Motor neuron (in vitro differentiated cells): ENCODE measurements at regions not wholly inside any gene's neighbourhood (a gene's known extent, or its start where the extent isn't known, plus 50 kb on each side); places are given as distances from the start of the nearest gene placed in this dataset.
A peak's percentile ranks its signal among the peaks of the same experiment; 100 is the strongest.

Source experiments
- ATAC-seq, 8 experiments: fragments of 200-7000 bp; cut with Tn5 transposase; replicated peaks in 6 of 8; 2 replicates each; pipeline ENCODE4 v1.8.0; 2021; ENCODE audit warnings: mild to moderate bottlenecking in 8 of 8, moderate library complexity in 8 of 8
- H3K27ac ChIP-seq, 2 donors: fragments of 250-450 bp; sonication (Bioruptor Pico); 2 replicates each; pipeline ENCODE4 v1.9.0; 2021; ENCODE audit warnings: antibody characterized with exemption in 2 of 2, mild to moderate bottlenecking in 2 of 2, moderate library complexity in 1 of 2
- H3K4me1 ChIP-seq, 2 donors: fragments of 250-450 bp; sonication (Bioruptor Pico); replicated peaks in 1 of 2; 2 replicates each; pipeline ENCODE4 v1.6.1; 2021; ENCODE audit warnings: antibody characterized with exemption in 2 of 2, mild to moderate bottlenecking in 2 of 2, moderate library complexity in 1 of 2
- H3K4me3 ChIP-seq, 5 donors: fragments of 250-450 bp; sonication (Bioruptor Pico); 2 replicates each; pipeline ENCODE4 v1.9.0; 2021; ENCODE audit warnings: antibody characterized with exemption in 5 of 5, mild to moderate bottlenecking in 5 of 5, moderate library complexity in 4 of 5
- WGBS, 10 experiments: fragments of 450-650 bp; shearing (Covaris generic); methylation state at CpG; one replicate each; pipeline ENCODE4 v1.0.0; 2022; 5-methylcytosine and 5-hydroxymethylcytosine counted together
- in situ Hi-C, 9 experiments: fragments of 400-800 bp; cut with MboI; loops; one replicate each; pipeline ENCODE4 v1.15.0; 2021; ENCODE audit warnings: low sequenced_read_pairs in 9 of 9, low pct_unique_long_range_greater_than_20kb in 2 of 9; ENCODE audit not compliant: unreplicated experiment in 9 of 9

- WGBS, 10 experiments: 0 to 92% (median 86%) methylated on average over 1 of the region's 1 CpG; no CpG with 5 or more reads in 6 of the 10 experiments
- H3K4me3 ChIP-seq: no peak overlapping the region
- ATAC-seq: peak in 3 of 8 experiments; percentile 88 to 94 (median 92)
- in situ Hi-C loops: no loop called here
- no peak overlapping the region for H3K27ac ChIP-seq
- no peaks in the 10 kb centered on the region for H3K4me1 ChIP-seq
Observed at GRCh38 chr1:55997536-55997935, 581.8 kb downstream of the PLPP3 start.

DNA sequence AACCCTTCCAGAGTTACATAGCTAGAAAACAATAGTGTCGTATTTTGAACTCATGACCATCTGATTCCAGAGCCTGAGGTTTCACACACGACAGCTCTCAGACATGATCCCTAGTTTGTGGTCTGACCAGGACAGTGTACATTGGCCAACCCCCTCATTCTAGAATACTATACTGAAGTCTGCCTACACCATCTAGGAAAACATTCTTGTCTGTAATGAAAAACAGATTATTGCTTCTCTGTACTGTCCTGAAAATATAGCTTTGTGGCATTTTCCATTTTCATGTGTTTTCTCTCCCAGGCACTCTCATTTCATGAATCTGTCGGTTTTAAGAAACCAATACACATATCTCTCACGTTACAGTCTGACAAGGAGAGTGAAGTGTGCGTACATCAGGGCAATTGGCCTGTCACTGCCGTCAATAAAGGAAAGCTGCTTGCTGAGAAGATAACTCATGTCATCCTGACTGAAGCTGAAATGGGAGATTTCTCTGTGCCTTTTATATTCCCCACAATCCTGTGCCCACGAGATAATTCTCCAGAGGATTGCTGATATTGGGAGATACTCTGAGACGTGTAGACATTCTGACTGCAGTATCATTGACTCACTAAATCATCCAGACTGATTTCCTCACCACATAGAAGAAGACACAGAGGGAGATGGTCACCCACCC is 585.6 kb downstream of the PLPP3 start:
- H3K4me1 ChIP-seq: peaks cover 0 to 8% of the 10 kb centered on the region in 2 donors
- no peak overlapping the region for H3K4me3 ChIP-seq
- in situ Hi-C loops: no loop called here
- WGBS, 10 experiments: 60 to 93% (median 77%) methylated on average over 2 to 8 of the region's 8 CpGs
- no peak overlapping the region for H3K27ac ChIP-seq
- ATAC-seq: peak in 1 of 8 experiments; percentile 21

GRCh38 chr1:55990007-55990406 is 589.4 kb downstream of the PLPP3 start:
- peak in 7 of 8 experiments; percentile 62 to 95 (median 69) for ATAC-seq
- in situ Hi-C loops: no loop called here
- 4 to 100% (median 59%) methylated on average over 1 to 3 of the region's 3 CpGs; no CpG with 5 or more reads in 1 of the 10 experiments for WGBS, 10 experiments

GRCh38 chr1:55988963-55989452 is 590.4 kb downstream of the PLPP3 start:
- Histone ChIP-seq H3K27ac (no peak overlapping the region), H3K4me3 (no peak overlapping the region), H3K4me1 (peaks cover 0 to 8% of the 10 kb centered on the region in 2 donors)
- whole genome bisulfite sequencing, 10 experiments: 0 to 100% (median 90%) methylated on average over 1 of the region's 1 CpG; no CpG with 5 or more reads in 3 of the 10 experiments
- no peak for ATAC-seq
- in situ Hi-C loops: no loop called here

More at GRCh38 chr1:55990007-55990406, 589.4 kb downstream of the PLPP3 start:
- Histone ChIP-seq H3K4me3 (no peak overlapping the region), H3K27ac (peak overlapping the region in 1 of 2 donors; percentile 59), H3K4me1 (peaks cover 0 to 8% of the 10 kb centered on the region in 2 donors)

- WGBS, 10 experiments: 33 to 100% (median 90%) methylated on average over 1 to 4 of the region's 4 CpGs; no CpG with 5 or more reads in 2 of the 10 experiments
Observed at GRCh38 chr1:55987491-55988249, 591.7 kb downstream of the PLPP3 start.

GRCh38 chr1:55986003-55986402 is 593.4 kb downstream of the PLPP3 start:
- H3K4me3 ChIP-seq: no peak overlapping the region
- ATAC-seq: no peak
- peaks cover 0 to 8% of the 10 kb centered on the region in 2 donors for H3K4me1 ChIP-seq
- WGBS, 10 experiments: 40 to 100% (median 100%) methylated on average over 1 of the region's 1 CpG; no CpG with 5 or more reads in 2 of the 10 experiments
- H3K27ac ChIP-seq: no peak overlapping the region
- in situ Hi-C loops: no loop called here

More at GRCh38 chr1:55987491-55988249, 591.7 kb downstream of the PLPP3 start:
- in situ Hi-C loops: no loop called here
- Histone ChIP-seq H3K27ac (no peak overlapping the region), H3K4me1 (peaks cover 0 to 8% of the 10 kb centered on the region in 2 donors), H3K4me3 (no peak overlapping the region)
- no peak for ATAC-seq

GRCh38 chr1:55981010-55981650 is 598.2 kb downstream of the PLPP3 start:
- Histone ChIP-seq H3K4me3 (no peak overlapping the region), H3K27ac (no peak overlapping the region), H3K4me1 (no peaks in the 10 kb centered on the region)
- in situ Hi-C loops: no loop called here
- ATAC-seq: peak in 1 of 8 experiments; percentile 50
- 55 to 100% (median 86%) methylated on average over 1 to 2 of the region's 2 CpGs for WGBS, 10 experiments

DNA sequence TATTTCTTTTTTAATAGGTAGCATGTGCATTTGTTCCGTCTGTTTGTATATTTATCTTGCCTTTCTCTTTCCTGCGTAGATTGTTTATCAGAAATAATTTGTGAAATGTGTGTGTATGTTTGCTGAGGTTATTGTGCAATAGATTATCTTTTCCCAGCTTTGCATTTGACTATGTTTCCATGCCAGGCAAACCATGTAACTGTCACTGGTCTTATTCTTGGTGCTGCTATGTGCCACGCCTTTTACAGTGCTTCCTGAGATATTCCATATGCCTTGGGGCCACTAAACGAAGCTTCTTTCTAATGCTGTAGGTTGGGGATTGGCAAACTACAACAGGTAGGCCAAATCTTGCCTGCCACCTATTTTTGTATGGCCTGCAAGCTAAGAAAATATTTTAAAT is 598.8 kb downstream of the PLPP3 start:
- Histone ChIP-seq H3K27ac (no peak overlapping the region), H3K4me1 (no peaks in the 10 kb centered on the region), H3K4me3 (no peak overlapping the region)
- ATAC-seq: peak in 1 of 8 experiments; percentile 14
- in situ Hi-C loops: no loop called here
- WGBS, 10 experiments: 42 to 92% (median 82%) methylated on average over 1 to 4 of the region's 4 CpGs; no CpG with 5 or more reads in 1 of the 10 experiments

GRCh38 chr1:55974714-55975441 is 604.5 kb downstream of the PLPP3 start:
- H3K4me1 ChIP-seq: no peaks in the 10 kb centered on the region
- no peak overlapping the region for H3K27ac ChIP-seq
- peak in 3 of 8 experiments; percentile 40 to 74 (median 65) for ATAC-seq
- H3K4me3 ChIP-seq: no peak overlapping the region
- WGBS, 10 experiments: 11 to 91% (median 20%) methylated on average over 1 of the region's 1 CpG; no CpG with 5 or more reads in 3 of the 10 experiments
- in situ Hi-C loops: no loop called here

GRCh38 chr1:55970526-55971110 is 608.7 kb downstream of the PLPP3 start:
- in situ Hi-C loops: no loop called here
- Histone ChIP-seq H3K4me1 (peaks cover 0 to 2% of the 10 kb centered on the region in 2 donors), H3K27ac (no peak overlapping the region), H3K4me3 (no peak overlapping the region)
- ATAC-seq: no peak

DNA sequence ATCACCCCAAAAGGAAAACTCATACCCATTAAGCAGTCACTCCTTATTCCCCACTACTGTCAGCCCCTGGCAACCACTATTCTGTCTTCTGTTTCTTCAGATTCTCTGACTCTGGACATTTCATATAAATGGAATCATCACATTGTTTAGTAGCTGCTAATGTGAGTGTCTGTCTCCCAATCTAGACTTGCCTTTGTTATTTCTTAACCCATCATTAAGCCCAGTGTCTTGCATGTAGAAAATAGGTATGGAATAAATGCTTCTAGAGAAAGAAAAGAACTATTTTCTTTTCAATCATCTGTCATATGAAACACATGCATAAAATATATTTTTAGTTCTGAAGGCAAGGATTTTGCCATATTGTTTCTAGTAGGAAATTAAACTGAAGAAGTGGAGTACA is 610.0 kb downstream of the PLPP3 start:
- in situ Hi-C loops: no loop called here
- no peak overlapping the region for H3K4me3 ChIP-seq
- H3K27ac ChIP-seq: no peak overlapping the region
- H3K4me1 ChIP-seq: peaks cover 0 to 2% of the 10 kb centered on the region in 2 donors
- peak in 2 of 8 experiments; percentile 22 to 61 for ATAC-seq

- Histone ChIP-seq H3K27ac (no peak overlapping the region), H3K4me1 (peaks cover 0 to 2% of the 10 kb centered on the region in 2 donors), H3K4me3 (no peak overlapping the region)
- peak in 2 of 8 experiments; percentile 29 to 90 for ATAC-seq
- 61 to 94% (median 86%) methylated on average over 2 to 7 of the region's 7 CpGs for WGBS, 10 experiments
- in situ Hi-C loops: no loop called here
Observed at GRCh38 chr1:55968661-55969060, 610.7 kb downstream of the PLPP3 start.
